Fibroblast of lung (primary cell): ENCODE measurements at regions not wholly inside any gene's neighbourhood (a gene's known extent, or its start where the extent isn't known, plus 50 kb on each side); places are given as distances from the start of the nearest gene placed in this dataset.
"Not testable (repeated sequence)": the region's sequence is repeated elsewhere in the genome, so short reads cannot be mapped to it uniquely, and the experiment has no call there.

Experiments
- DNase-seq, 2 donors: peaks; one replicate each; pipeline versions ENCODE4 v3.0.0 to v3.0.0-alpha.2; 2010; ENCODE audit warnings: low read depth in 2 of 2
- H2AFZ ChIP-seq: 2 replicates; pipeline ENCODE4 v1.5.1; 2012; ENCODE audit warnings: low read length, control low read depth, inconsistent platforms
- H3K27ac ChIP-seq: 2 replicates; pipeline ENCODE4 v1.5.1; 2011; ENCODE audit warnings: low read length, control low read depth; ENCODE audit not compliant: insufficient read depth
- H3K27me3 ChIP-seq: 2 replicates; pipeline ENCODE4 v1.5.1; 2011; ENCODE audit warnings: mild to moderate bottlenecking, low read length; ENCODE audit not compliant: control insufficient read depth, insufficient read depth
- H3K36me3 ChIP-seq: 2 replicates; pipeline ENCODE4 v1.5.1; 2011; ENCODE audit warnings: low read length; ENCODE audit not compliant: control insufficient read depth, insufficient read depth
- H3K4me1 ChIP-seq: 2 replicates; pipeline ENCODE4 v1.5.1; 2011; ENCODE audit warnings: low read length; ENCODE audit not compliant: control insufficient read depth, insufficient read depth; ENCODE audit errors: extremely low read depth
- H3K4me2 ChIP-seq: 2 replicates; pipeline ENCODE4 v1.5.1; 2011; ENCODE audit warnings: low read length, control low read depth; ENCODE audit not compliant: insufficient read depth; ENCODE audit errors: extremely low read depth
- H3K4me3 ChIP-seq, 4 experiments: fragments of 200-600 bp in 1 of 4; sonication (generic) in 1 of 4; replicated peaks in 1 of 4; 2 replicates each; pipeline ENCODE4 v1.5.1; 2011 to 2016; ENCODE audit warnings: low read length in 4 of 4, low read depth in 3 of 4, mild to moderate bottlenecking in 3 of 4, control low read depth in 2 of 4, inconsistent platforms in 1 of 4, mixed read lengths in 1 of 4; ENCODE audit not compliant: insufficient read depth in 1 of 4; ENCODE audit errors: control extremely low read depth in 1 of 4
- H3K79me2 ChIP-seq: 2 replicates; pipeline ENCODE4 v1.5.1; 2012; ENCODE audit warnings: mild to moderate bottlenecking, low read length, inconsistent platforms; ENCODE audit not compliant: control insufficient read depth, insufficient read depth
- H3K9ac ChIP-seq: 2 replicates; pipeline ENCODE4 v1.5.1; 2011; ENCODE audit warnings: mild to moderate bottlenecking, low read length, control low read depth; ENCODE audit not compliant: insufficient read depth
- H3K9me3 ChIP-seq: 2 replicates; pipeline ENCODE4 v1.5.1; 2012; ENCODE audit warnings: low read depth, low read length; ENCODE audit not compliant: control insufficient read depth, insufficient read depth
- H4K20me1 ChIP-seq: 2 replicates; pipeline ENCODE4 v1.5.1; 2011; ENCODE audit warnings: low read length; ENCODE audit not compliant: control insufficient read depth, insufficient read depth; ENCODE audit errors: extremely low read depth
- EZH2 ChIP-seq: IDR thresholded peaks from 2 replicates; pipeline ENCODE4 v1.5.1; 2012; ENCODE audit warnings: low read length, control low read depth, mild to moderate bottlenecking; ENCODE audit errors: missing control alignments
- TF ChIP-seq, protein P1 (sequence below), 2 donors: IDR thresholded peaks in 1 of 2; conservative IDR thresholded peaks in 1 of 2; 1 replicate in 1 of 2; 2 replicates in 1 of 2; pipeline ENCODE4 v1.5.1; 2011 to 2012; ENCODE audit warnings: low read length in 2 of 2, control low read depth in 1 of 2, inconsistent platforms in 1 of 2, low read depth in 1 of 2, mild to moderate bottlenecking in 1 of 2

- no peak for DNase-seq
- Histone ChIP-seq H4K20me1 (no peaks in the 10 kb centered on the region), H3K36me3 (no peaks in the 10 kb centered on the region), H3K4me2 (no peak overlapping the region), H3K27ac (no peak overlapping the region), H2AFZ (no peak overlapping the region), H3K4me1 (no peaks in the 10 kb centered on the region), H3K9ac (no peak overlapping the region), H3K79me2 (no peaks in the 10 kb centered on the region), H3K27me3 (no peaks in the 10 kb centered on the region), H3K9me3 (no peaks in the 10 kb centered on the region), H3K4me3 (no peak overlapping the region)
- TF ChIP-seq EZH2: no peak
- TF ChIP-seq, protein P1, sequence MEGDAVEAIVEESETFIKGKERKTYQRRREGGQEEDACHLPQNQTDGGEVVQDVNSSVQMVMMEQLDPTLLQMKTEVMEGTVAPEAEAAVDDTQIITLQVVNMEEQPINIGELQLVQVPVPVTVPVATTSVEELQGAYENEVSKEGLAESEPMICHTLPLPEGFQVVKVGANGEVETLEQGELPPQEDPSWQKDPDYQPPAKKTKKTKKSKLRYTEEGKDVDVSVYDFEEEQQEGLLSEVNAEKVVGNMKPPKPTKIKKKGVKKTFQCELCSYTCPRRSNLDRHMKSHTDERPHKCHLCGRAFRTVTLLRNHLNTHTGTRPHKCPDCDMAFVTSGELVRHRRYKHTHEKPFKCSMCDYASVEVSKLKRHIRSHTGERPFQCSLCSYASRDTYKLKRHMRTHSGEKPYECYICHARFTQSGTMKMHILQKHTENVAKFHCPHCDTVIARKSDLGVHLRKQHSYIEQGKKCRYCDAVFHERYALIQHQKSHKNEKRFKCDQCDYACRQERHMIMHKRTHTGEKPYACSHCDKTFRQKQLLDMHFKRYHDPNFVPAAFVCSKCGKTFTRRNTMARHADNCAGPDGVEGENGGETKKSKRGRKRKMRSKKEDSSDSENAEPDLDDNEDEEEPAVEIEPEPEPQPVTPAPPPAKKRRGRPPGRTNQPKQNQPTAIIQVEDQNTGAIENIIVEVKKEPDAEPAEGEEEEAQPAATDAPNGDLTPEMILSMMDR (conservative IDR thresholded peaks at IDR 0.05 in 1 of 2, IDR thresholded peaks at IDR 0.05 in 1 of 2; ENCODE audit: low read depth in 1 of 2, low read length in 2 of 2): no peak
These were observed 78.8 kb upstream of the GRIN2A start for GRCh38 chr16:10261077-10261476.

- H3K4me2 ChIP-seq, H3K27ac ChIP-seq, H3K9me3 ChIP-seq, H3K27me3 ChIP-seq, H3K9ac ChIP-seq, H3K79me2 ChIP-seq, H3K36me3 ChIP-seq, H2AFZ ChIP-seq, H3K4me1 ChIP-seq, H4K20me1 ChIP-seq, DNase-seq, H3K4me3 ChIP-seq: not testable (repeated sequence)
These were observed 79.3 kb upstream of the GRIN2A start for GRCh38 chr16:10261526-10261925.

- no peak overlapping the region for H3K4me3 ChIP-seq
- no peak overlapping the region for H3K4me2 ChIP-seq
- no peaks in the 10 kb centered on the region for H3K79me2 ChIP-seq
- no peaks in the 10 kb centered on the region for H3K4me1 ChIP-seq
- TF ChIP-seq, protein P1 (conservative IDR thresholded peaks at IDR 0.05 in 1 of 2, IDR thresholded peaks at IDR 0.05 in 1 of 2; ENCODE audit: low read depth in 1 of 2, low read length in 2 of 2): no peak
- no peak for TF ChIP-seq EZH2
- no peak overlapping the region for H2AFZ ChIP-seq
- no peak overlapping the region for H3K27ac ChIP-seq
- no peaks in the 10 kb centered on the region for H3K36me3 ChIP-seq
- H4K20me1 ChIP-seq: no peaks in the 10 kb centered on the region
- no peaks in the 10 kb centered on the region for H3K9me3 ChIP-seq
- no peaks in the 10 kb centered on the region for H3K27me3 ChIP-seq
- no peak for DNase-seq
- no peak overlapping the region for H3K9ac ChIP-seq
These were observed 80.3 kb upstream of the GRIN2A start for GRCh38 chr16:10262377-10263132.
